HEK293T (cell line): ENCODE measurements at regions not wholly inside any gene's neighbourhood (a gene's known extent, or its start where the extent isn't known, plus 50 kb on each side); places are given as distances from the start of the nearest gene placed in this dataset.

Experiments used
- BHLHE40 ChIP-seq: fragments of 450-650 bp; IDR thresholded peaks from 2 replicates; pipeline ENCODE4 v1.6.1; 2016; ENCODE audit warnings: mild to moderate bottlenecking, moderate library complexity, borderline replicate concordance
- ELF4 ChIP-seq: fragments of 450-650 bp; IDR thresholded peaks from 2 replicates; pipeline ENCODE4 v1.6.1; 2017; ENCODE audit warnings: antibody characterized with exemption
- FOXA1 ChIP-seq: fragments of 450-650 bp; IDR thresholded peaks from 2 replicates; pipeline ENCODE4 v1.6.1; 2016; ENCODE audit warnings: mild to moderate bottlenecking
- FOXK2 ChIP-seq: fragments of 450-650 bp; IDR thresholded peaks from 2 replicates; pipeline ENCODE4 v1.6.1; 2016; ENCODE audit warnings: mild to moderate bottlenecking
- FOXM1 ChIP-seq: fragments of 450-650 bp; IDR thresholded peaks from 2 replicates; pipeline ENCODE4 v1.6.1; 2017; ENCODE audit warnings: mild to moderate bottlenecking, borderline replicate concordance
- HDGF ChIP-seq: fragments of 450-650 bp; IDR thresholded peaks from 2 replicates; pipeline ENCODE4 v1.6.1; 2017; ENCODE audit warnings: antibody characterized with exemption, borderline replicate concordance
- L3MBTL2 ChIP-seq: fragments of 450-650 bp; conservative IDR thresholded peaks from 2 replicates; pipeline ENCODE4 v1.6.1; 2016; ENCODE audit warnings: mild to moderate bottlenecking
- LEF1 ChIP-seq: fragments of 450-650 bp; IDR thresholded peaks from 2 replicates; pipeline ENCODE4 v1.6.1; 2017; ENCODE audit warnings: mild to moderate bottlenecking, borderline replicate concordance
- NFRKB ChIP-seq: fragments of 450-650 bp; IDR thresholded peaks from 2 replicates; pipeline ENCODE4 v1.6.1; 2016; ENCODE audit warnings: mild to moderate bottlenecking, moderate library complexity
- SP1 ChIP-seq: fragments of 450-650 bp; IDR thresholded peaks from 2 replicates; pipeline ENCODE4 v1.6.1; 2017
- SUZ12 ChIP-seq: fragments of 450-650 bp; IDR thresholded peaks from 2 replicates; pipeline ENCODE4 v1.6.1; 2016; ENCODE audit warnings: mild to moderate bottlenecking
- TARDBP ChIP-seq: fragments of 450-650 bp; IDR thresholded peaks from 2 replicates; pipeline ENCODE4 v1.6.1; 2016
- ZNF384 ChIP-seq: fragments of 450-650 bp; IDR thresholded peaks from 2 replicates; pipeline ENCODE4 v1.6.1; 2016
- TF ChIP-seq, protein P1 (sequence below): fragments of 450-650 bp; IDR thresholded peaks from 2 replicates; pipeline ENCODE4 v1.6.1; 2016

DNA sequence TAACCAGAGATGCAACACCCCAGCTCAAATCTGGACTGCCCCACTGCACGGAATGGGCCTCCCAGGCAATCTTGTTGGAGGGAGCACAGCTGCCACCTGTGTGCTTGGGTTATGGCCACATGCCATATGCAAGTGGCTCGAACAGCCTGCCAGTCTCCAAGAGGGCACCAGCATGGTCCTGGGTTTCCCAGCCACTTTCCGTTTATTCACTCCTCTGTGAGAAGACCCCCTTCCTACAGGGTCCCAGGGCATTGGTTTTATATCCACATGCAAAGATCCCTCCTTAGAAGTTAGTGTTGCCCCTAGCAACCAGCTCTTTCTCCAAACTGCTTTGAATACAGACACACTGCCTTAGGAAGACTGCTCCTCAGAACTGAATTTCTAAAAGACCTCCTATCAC, 487.8 kb downstream of the BUD13 start:
- no peak for TF ChIP-seq SP1
- TF ChIP-seq ZNF384: no peak
- TF ChIP-seq BHLHE40: no peak
- no peak for TF ChIP-seq FOXM1
- no peak for TF ChIP-seq LEF1
- no peak for TF ChIP-seq TARDBP
- TF ChIP-seq, protein P1, sequence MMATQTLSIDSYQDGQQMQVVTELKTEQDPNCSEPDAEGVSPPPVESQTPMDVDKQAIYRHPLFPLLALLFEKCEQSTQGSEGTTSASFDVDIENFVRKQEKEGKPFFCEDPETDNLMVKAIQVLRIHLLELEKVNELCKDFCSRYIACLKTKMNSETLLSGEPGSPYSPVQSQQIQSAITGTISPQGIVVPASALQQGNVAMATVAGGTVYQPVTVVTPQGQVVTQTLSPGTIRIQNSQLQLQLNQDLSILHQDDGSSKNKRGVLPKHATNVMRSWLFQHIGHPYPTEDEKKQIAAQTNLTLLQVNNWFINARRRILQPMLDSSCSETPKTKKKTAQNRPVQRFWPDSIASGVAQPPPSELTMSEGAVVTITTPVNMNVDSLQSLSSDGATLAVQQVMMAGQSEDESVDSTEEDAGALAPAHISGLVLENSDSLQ: no peak
- no peak for TF ChIP-seq L3MBTL2
- no peak for TF ChIP-seq SUZ12
- no peak for TF ChIP-seq NFRKB
- no peak for TF ChIP-seq ELF4
- TF ChIP-seq HDGF: no peak
- TF ChIP-seq FOXA1: no peak
- TF ChIP-seq FOXK2: no peak
